Cardiac fibroblast (primary cell): ENCODE measurements at regions not wholly inside any gene's neighbourhood (a gene's known extent, or its start where the extent isn't known, plus 50 kb on each side); places are given as distances from the start of the nearest gene placed in this dataset.
"Not testable (repeated sequence)": the region's sequence is repeated elsewhere in the genome, so short reads cannot be mapped to it uniquely, and the experiment has no call there.

ENCODE experiments used
- DNase-seq, 2 donors: peaks; one replicate each; pipeline versions ENCODE4 v3.0.0 to v3.0.0-alpha.2; 2010; ENCODE audit warnings: low read depth in 2 of 2
- H3K4me3 ChIP-seq, 2 donors: replicated peaks in 1 of 2; 1 replicate in 1 of 2; 2 replicates in 1 of 2; pipeline ENCODE4 v1.5.1; 2011; ENCODE audit warnings: low read depth in 2 of 2, low read length in 2 of 2, mild to moderate bottlenecking in 2 of 2, moderate library complexity in 1 of 2
- CTCF ChIP-seq: IDR thresholded peaks from one replicate; pipeline ENCODE4 v1.5.1; 2011; ENCODE audit warnings: low read depth, mild to moderate bottlenecking, low read length, inconsistent platforms

GRCh38 chr14:101315802-101316296 lies 245.4 kb upstream of the DIO3 start:
- no peak for DNase-seq
- TF ChIP-seq CTCF = no peak
- H3K4me3 ChIP-seq = no peak overlapping the region

- no peak for TF ChIP-seq CTCF
- no peak overlapping the region for H3K4me3 ChIP-seq
- DNase-seq = no peak
These were observed 243.0 kb upstream of the DIO3 start for GRCh38 chr14:101318271-101318670.

GRCh38 chr14:101320396-101320795 lies 240.9 kb upstream of the DIO3 start:
- TF ChIP-seq CTCF = no peak
- no peak overlapping the region for H3K4me3 ChIP-seq
- DNase-seq = no peak

GRCh38 chr14:101322223-101322622 lies 239.1 kb upstream of the DIO3 start:
- no peak for TF ChIP-seq CTCF
- H3K4me3 ChIP-seq = no peak overlapping the region
- DNase-seq = no peak

GRCh38 chr14:101323111-101323510 lies 238.2 kb upstream of the DIO3 start:
- TF ChIP-seq CTCF = no peak
- no peak for DNase-seq
- H3K4me3 ChIP-seq = no peak overlapping the region

GRCh38 chr14:101323614-101324235 lies 237.6 kb upstream of the DIO3 start:
- not testable (repeated sequence) for DNase-seq, H3K4me3 ChIP-seq

- DNase-seq = no peak
- no peak for TF ChIP-seq CTCF
These were observed 236.0 kb upstream of the DIO3 start for GRCh38 chr14:101325319-101325718.

More at GRCh38 chr14:101325319-101325718, 236.0 kb upstream of the DIO3 start:
- H3K4me3 ChIP-seq = no peak overlapping the region
